HepG2 (cell line): ENCODE measurements at regions not wholly inside any gene's neighbourhood (a gene's known extent, or its start where the extent isn't known, plus 50 kb on each side); places are given as distances from the start of the nearest gene placed in this dataset.

Experiments used
- MEF2D ChIP-seq: sonication (generic); formaldehyde crosslinking; IDR thresholded peaks from 2 replicates; pipeline ENCODE4 v1.5.1; 2020; ENCODE audit warnings: mild to moderate bottlenecking, missing genetic modification reagents
- NFIC ChIP-seq: IDR thresholded peaks from 2 replicates; pipeline ENCODE4 v1.6.1; 2012; ENCODE audit warnings: mild to moderate bottlenecking, low read length, inconsistent platforms
- POLR2AphosphoS5 ChIP-seq: IDR thresholded peaks from 2 replicates; pipeline ENCODE4 v1.6.1; 2012; ENCODE audit warnings: low read depth, low read length
- TBX2 ChIP-seq: sonication (generic); formaldehyde crosslinking; IDR thresholded peaks from 2 replicates; pipeline ENCODE4 v1.5.0; 2020; ENCODE audit warnings: missing genetic modification reagents, mild to moderate bottlenecking, borderline replicate concordance
- ZFP37 ChIP-seq: sonication (generic); formaldehyde crosslinking; IDR thresholded peaks from 2 replicates; pipeline ENCODE4 v1.4.0; 2020; ENCODE audit warnings: missing genetic modification reagents, borderline replicate concordance
- ZFP82 ChIP-seq: sonication (generic); formaldehyde crosslinking; IDR thresholded peaks from 2 replicates; pipeline ENCODE4 v1.5.1; 2020; ENCODE audit warnings: mild to moderate bottlenecking, missing genetic modification reagents, borderline replicate concordance
- ZNF564 ChIP-seq: sonication (generic); formaldehyde crosslinking; IDR thresholded peaks from 2 replicates; pipeline ENCODE4 v1.8.1; 2023; ENCODE audit warnings: mild to moderate bottlenecking, missing genetic modification reagents
- TF ChIP-seq, protein P1 (sequence below): sonication (generic); formaldehyde crosslinking; IDR thresholded peaks from 2 replicates; pipeline ENCODE4 v1.4.0; 2020; ENCODE audit warnings: missing genetic modification reagents
- TF ChIP-seq, protein P2 (sequence below): sonication (generic); formaldehyde crosslinking; IDR thresholded peaks from 2 replicates; pipeline ENCODE4 v1.9.0; 2022; ENCODE audit warnings: low read depth, missing genetic modification reagents
- TF ChIP-seq, protein P3 (sequence below): sonication (generic); formaldehyde crosslinking; IDR thresholded peaks from 2 replicates; pipeline ENCODE4 v1.5.0; 2020; ENCODE audit warnings: mild to moderate bottlenecking, missing genetic modification reagents, moderate library complexity

DNA sequence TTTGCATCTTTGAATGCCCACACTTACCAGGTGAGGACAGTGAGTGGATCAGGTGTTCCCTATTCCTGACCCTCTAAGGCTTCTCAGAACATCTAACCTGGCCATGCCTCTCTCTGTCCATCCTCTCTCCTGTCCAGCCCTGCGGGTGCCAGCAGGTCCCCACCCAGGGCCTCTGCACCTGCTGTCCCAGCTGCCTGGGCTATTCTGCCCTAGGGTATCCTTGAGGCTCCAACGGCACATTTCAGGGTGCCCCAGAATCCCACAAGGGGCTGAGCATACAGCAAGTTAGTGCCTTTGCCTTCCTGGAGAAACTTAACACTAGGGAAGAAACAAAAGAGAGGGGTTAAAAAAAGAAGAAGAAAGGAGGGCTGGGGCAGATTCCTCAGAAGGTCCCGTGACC is 107.4 kb downstream of the UNCX start:
- TF ChIP-seq, protein P1, sequence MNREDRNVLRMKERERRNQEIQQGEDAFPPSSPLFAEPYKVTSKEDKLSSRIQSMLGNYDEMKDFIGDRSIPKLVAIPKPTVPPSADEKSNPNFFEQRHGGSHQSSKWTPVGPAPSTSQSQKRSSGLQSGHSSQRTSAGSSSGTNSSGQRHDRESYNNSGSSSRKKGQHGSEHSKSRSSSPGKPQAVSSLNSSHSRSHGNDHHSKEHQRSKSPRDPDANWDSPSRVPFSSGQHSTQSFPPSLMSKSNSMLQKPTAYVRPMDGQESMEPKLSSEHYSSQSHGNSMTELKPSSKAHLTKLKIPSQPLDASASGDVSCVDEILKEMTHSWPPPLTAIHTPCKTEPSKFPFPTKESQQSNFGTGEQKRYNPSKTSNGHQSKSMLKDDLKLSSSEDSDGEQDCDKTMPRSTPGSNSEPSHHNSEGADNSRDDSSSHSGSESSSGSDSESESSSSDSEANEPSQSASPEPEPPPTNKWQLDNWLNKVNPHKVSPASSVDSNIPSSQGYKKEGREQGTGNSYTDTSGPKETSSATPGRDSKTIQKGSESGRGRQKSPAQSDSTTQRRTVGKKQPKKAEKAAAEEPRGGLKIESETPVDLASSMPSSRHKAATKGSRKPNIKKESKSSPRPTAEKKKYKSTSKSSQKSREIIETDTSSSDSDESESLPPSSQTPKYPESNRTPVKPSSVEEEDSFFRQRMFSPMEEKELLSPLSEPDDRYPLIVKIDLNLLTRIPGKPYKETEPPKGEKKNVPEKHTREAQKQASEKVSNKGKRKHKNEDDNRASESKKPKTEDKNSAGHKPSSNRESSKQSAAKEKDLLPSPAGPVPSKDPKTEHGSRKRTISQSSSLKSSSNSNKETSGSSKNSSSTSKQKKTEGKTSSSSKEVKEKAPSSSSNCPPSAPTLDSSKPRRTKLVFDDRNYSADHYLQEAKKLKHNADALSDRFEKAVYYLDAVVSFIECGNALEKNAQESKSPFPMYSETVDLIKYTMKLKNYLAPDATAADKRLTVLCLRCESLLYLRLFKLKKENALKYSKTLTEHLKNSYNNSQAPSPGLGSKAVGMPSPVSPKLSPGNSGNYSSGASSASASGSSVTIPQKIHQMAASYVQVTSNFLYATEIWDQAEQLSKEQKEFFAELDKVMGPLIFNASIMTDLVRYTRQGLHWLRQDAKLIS (CRISPR knock-in tag): no peak
- TF ChIP-seq ZFP37 (CRISPR knock-in tag) (no peak), TBX2 (CRISPR knock-in tag) (no peak), MEF2D (CRISPR knock-in tag) (no peak), POLR2AphosphoS5 (no peak), ZNF564 (no peak), ZFP82 (CRISPR knock-in tag) (no peak), NFIC (no peak)
- TF ChIP-seq, protein P2, sequence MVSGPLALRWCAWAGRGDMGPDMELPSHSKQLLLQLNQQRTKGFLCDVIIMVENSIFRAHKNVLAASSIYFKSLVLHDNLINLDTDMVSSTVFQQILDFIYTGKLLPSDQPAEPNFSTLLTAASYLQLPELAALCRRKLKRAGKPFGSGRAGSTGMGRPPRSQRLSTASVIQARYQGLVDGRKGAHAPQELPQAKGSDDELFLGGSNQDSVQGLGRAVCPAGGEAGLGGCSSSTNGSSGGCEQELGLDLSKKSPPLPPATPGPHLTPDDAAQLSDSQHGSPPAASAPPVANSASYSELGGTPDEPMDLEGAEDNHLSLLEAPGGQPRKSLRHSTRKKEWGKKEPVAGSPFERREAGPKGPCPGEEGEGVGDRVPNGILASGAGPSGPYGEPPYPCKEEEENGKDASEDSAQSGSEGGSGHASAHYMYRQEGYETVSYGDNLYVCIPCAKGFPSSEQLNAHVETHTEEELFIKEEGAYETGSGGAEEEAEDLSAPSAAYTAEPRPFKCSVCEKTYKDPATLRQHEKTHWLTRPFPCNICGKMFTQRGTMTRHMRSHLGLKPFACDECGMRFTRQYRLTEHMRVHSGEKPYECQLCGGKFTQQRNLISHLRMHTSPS: no peak
- TF ChIP-seq, protein P3, sequence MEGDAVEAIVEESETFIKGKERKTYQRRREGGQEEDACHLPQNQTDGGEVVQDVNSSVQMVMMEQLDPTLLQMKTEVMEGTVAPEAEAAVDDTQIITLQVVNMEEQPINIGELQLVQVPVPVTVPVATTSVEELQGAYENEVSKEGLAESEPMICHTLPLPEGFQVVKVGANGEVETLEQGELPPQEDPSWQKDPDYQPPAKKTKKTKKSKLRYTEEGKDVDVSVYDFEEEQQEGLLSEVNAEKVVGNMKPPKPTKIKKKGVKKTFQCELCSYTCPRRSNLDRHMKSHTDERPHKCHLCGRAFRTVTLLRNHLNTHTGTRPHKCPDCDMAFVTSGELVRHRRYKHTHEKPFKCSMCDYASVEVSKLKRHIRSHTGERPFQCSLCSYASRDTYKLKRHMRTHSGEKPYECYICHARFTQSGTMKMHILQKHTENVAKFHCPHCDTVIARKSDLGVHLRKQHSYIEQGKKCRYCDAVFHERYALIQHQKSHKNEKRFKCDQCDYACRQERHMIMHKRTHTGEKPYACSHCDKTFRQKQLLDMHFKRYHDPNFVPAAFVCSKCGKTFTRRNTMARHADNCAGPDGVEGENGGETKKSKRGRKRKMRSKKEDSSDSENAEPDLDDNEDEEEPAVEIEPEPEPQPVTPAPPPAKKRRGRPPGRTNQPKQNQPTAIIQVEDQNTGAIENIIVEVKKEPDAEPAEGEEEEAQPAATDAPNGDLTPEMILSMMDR (CRISPR knock-in tag): no peak
